OCI-LY1 (cell line): ENCODE measurements at regions not wholly inside any gene's neighbourhood (a gene's known extent, or its start where the extent isn't known, plus 50 kb on each side); places are given as distances from the start of the nearest gene placed in this dataset.

Experiments
- CTCF ChIP-seq: fragments of 200-600 bp; sonication (generic), shearing (Covaris generic); IDR thresholded peaks from 2 replicates; pipeline ENCODE4 v1.5.1; 2017; ENCODE audit warnings: mild to moderate bottlenecking, antibody characterized with exemption, low read length, moderate library complexity, mixed read lengths
- EZH2 ChIP-seq: fragments of 200-600 bp; sonication (generic), shearing (Covaris generic); IDR thresholded peaks from 2 replicates; pipeline ENCODE4 v1.8.0; 2017; ENCODE audit warnings: borderline replicate concordance, mixed run types, mild to moderate bottlenecking, antibody characterized with exemption, low read length, moderate library complexity, mixed read lengths

GRCh38 chr12:90888316-90888715, 66.7 kb downstream of the CCER1 start:
- TF ChIP-seq CTCF = no peak
- no peak for TF ChIP-seq EZH2
